CD8-positive, alpha-beta memory T cell (primary cell): ENCODE measurements at regions not wholly inside any gene's neighbourhood (a gene's known extent, or its start where the extent isn't known, plus 50 kb on each side); places are given as distances from the start of the nearest gene placed in this dataset.

ENCODE experiments used
- CTCF ChIA-PET: fragments of 350-600 bp; sonication (Branson Sonifier 250); formaldehyde crosslinking; loops from one replicate; lab custom pipeline; 2021; ENCODE audit warnings: antibody characterized with exemption; lab: Charles Lee
- POLR2A ChIA-PET: fragments of 350-600 bp; sonication (Branson Sonifier 250); formaldehyde crosslinking; loops from one replicate; lab custom pipeline; 2021; ENCODE audit warnings: antibody characterized with exemption; lab: Charles Lee
- DNase-seq, 5 donors: peaks; one replicate each; pipeline versions ENCODE4 v3.0.0 to v3.0.0-alpha.2; 2020 to 2022; ENCODE audit warnings: mixed read lengths in 1 of 5
- H3K27ac ChIP-seq: one replicate; pipeline ENCODE4 v1.7.0; 2013; ENCODE audit warnings: low read depth, mild to moderate bottlenecking, low read length, moderate library complexity
- H3K27me3 ChIP-seq: 2 replicates; pipeline ENCODE4 v1.7.0; 2013; ENCODE audit warnings: low read length, mild to moderate bottlenecking; ENCODE audit not compliant: insufficient read depth, poor library complexity, severe bottlenecking
- H3K36me3 ChIP-seq: 2 replicates; pipeline ENCODE4 v1.7.0; 2013; ENCODE audit warnings: mild to moderate bottlenecking, low read length, moderate library complexity; ENCODE audit not compliant: insufficient read depth
- H3K4me1 ChIP-seq: 2 replicates; pipeline ENCODE4 v1.7.0; 2013; ENCODE audit warnings: mild to moderate bottlenecking, low read length, moderate library complexity; ENCODE audit not compliant: insufficient read depth
- H3K4me3 ChIP-seq: 2 replicates; pipeline ENCODE4 v1.7.0; 2013; ENCODE audit warnings: mild to moderate bottlenecking, low read length
- H3K9me3 ChIP-seq: 2 replicates; pipeline ENCODE4 v1.7.0; 2013; ENCODE audit warnings: mild to moderate bottlenecking, low read length
- H3K27ac Mint-ChIP-seq, 8 donors: one replicate each; pipeline ENCODE4 v1.8.0; 2020 to 2021; ENCODE audit warnings: mixed read lengths in 8 of 8, mild to moderate bottlenecking in 6 of 8, inconsistent platforms in 3 of 8, moderate library complexity in 3 of 8
- H3K27me3 Mint-ChIP-seq, 2 donors: one replicate each; pipeline ENCODE4 v1.8.0; 2020 to 2021; ENCODE audit warnings: mixed read lengths in 2 of 2, mild to moderate bottlenecking in 1 of 2, moderate library complexity in 1 of 2
- H3K36me3 Mint-ChIP-seq, 3 donors: one replicate each; pipeline ENCODE4 v1.8.0; 2020 to 2021; ENCODE audit warnings: mixed read lengths in 3 of 3, inconsistent platforms in 1 of 3, mild to moderate bottlenecking in 1 of 3
- H3K4me1 Mint-ChIP-seq, 3 donors: one replicate each; pipeline ENCODE4 v1.8.0; 2020 to 2021; ENCODE audit warnings: mixed read lengths in 3 of 3, inconsistent platforms in 1 of 3, mild to moderate bottlenecking in 1 of 3
- H3K4me3 Mint-ChIP-seq, 7 donors: one replicate each; pipeline ENCODE4 v1.8.0; 2020 to 2021; ENCODE audit warnings: mixed read lengths in 7 of 7, mild to moderate bottlenecking in 6 of 7, moderate library complexity in 4 of 7, inconsistent platforms in 2 of 7
- H3K9me3 Mint-ChIP-seq, 5 donors: one replicate each; pipeline ENCODE4 v1.8.0; 2020 to 2022; ENCODE audit warnings: mixed read lengths in 5 of 5, mild to moderate bottlenecking in 3 of 5, moderate library complexity in 2 of 5, inconsistent platforms in 1 of 5

- Histone ChIP-seq H3K9me3 (no peaks in the 10 kb centered on the region), H3K4me1 (no peaks in the 10 kb centered on the region), H3K27ac (no peak overlapping the region), H3K27me3 (no peaks in the 10 kb centered on the region), H3K4me3 (no peak overlapping the region), H3K36me3 (no peaks in the 10 kb centered on the region)
- Mint-ChIP-seq H3K36me3 (no peaks in the 10 kb centered on the region), H3K27me3 (peaks cover 3 to 10% of the 10 kb centered on the region in 2 donors), H3K9me3 (no peaks in the 10 kb centered on the region), H3K4me1 (no peaks in the 10 kb centered on the region), H3K4me3 (no peak overlapping the region), H3K27ac (no peak overlapping the region)
- DNase-seq: no peak
- ChIA-PET POLR2A (no interaction called here), CTCF (no interaction called here)
Measured at GRCh38 chr11:112404112-112404511, 143.5 kb upstream of the PLET1 start.

- Mint-ChIP-seq H3K27ac (no peak overlapping the region), H3K4me3 (no peak overlapping the region)
Measured at GRCh38 chr11:112408517-112408916, 147.9 kb upstream of the PLET1 start.

GRCh38 chr11:112410325-112410724 is 149.7 kb upstream of the PLET1 start:
- Mint-ChIP-seq H3K4me1 (no peaks in the 10 kb centered on the region), H3K27me3 (peaks cover 3 to 29% of the 10 kb centered on the region in 2 donors), H3K4me3 (no peak overlapping the region), H3K27ac (no peak overlapping the region), H3K9me3 (peaks cover 4 to 7% (median 5%) of the 10 kb centered on the region in 5 donors), H3K36me3 (peaks cover 0 to 5% (median 0%) of the 10 kb centered on the region in 3 donors)
- POLR2A ChIA-PET: no interaction called here
- no peak overlapping the region for H3K27ac ChIP-seq
- H3K27me3 ChIP-seq: no peaks in the 10 kb centered on the region
- CTCF ChIA-PET: no interaction called here
- H3K4me1 ChIP-seq: no peaks in the 10 kb centered on the region
- no peaks in the 10 kb centered on the region for H3K9me3 ChIP-seq
- DNase-seq: no peak
- no peak overlapping the region for H3K4me3 ChIP-seq
- H3K36me3 ChIP-seq: no peaks in the 10 kb centered on the region

More at GRCh38 chr11:112408517-112408916, 147.9 kb upstream of the PLET1 start:
- no peaks in the 10 kb centered on the region for H3K4me1 Mint-ChIP-seq
- H3K27me3 Mint-ChIP-seq: peaks cover 3 to 20% of the 10 kb centered on the region in 2 donors
- no peak for DNase-seq
- ChIA-PET POLR2A (no interaction called here), CTCF (no interaction called here)
- Histone ChIP-seq H3K9me3 (no peaks in the 10 kb centered on the region), H3K27me3 (no peaks in the 10 kb centered on the region), H3K27ac (no peak overlapping the region), H3K36me3 (no peaks in the 10 kb centered on the region), H3K4me1 (no peaks in the 10 kb centered on the region), H3K4me3 (no peak overlapping the region)
- H3K36me3 Mint-ChIP-seq: peaks cover 0 to 5% (median 0%) of the 10 kb centered on the region in 3 donors
- peaks cover under 1 to 7% (median 3%) of the 10 kb centered on the region in 5 donors for H3K9me3 Mint-ChIP-seq

- peaks cover 3 to 26% of the 10 kb centered on the region in 2 donors for H3K27me3 Mint-ChIP-seq
- H3K9me3 Mint-ChIP-seq: peaks cover 4 to 7% (median 5%) of the 10 kb centered on the region in 5 donors
- H3K27me3 ChIP-seq: no peaks in the 10 kb centered on the region
- H3K36me3 Mint-ChIP-seq: peaks cover 0 to 5% (median 0%) of the 10 kb centered on the region in 3 donors
- no peaks in the 10 kb centered on the region for H3K9me3 ChIP-seq
- no peak overlapping the region for H3K4me3 ChIP-seq
- no peak overlapping the region for H3K27ac Mint-ChIP-seq
- H3K4me1 Mint-ChIP-seq: peaks cover 0 to 5% (median 2%) of the 10 kb centered on the region in 3 donors
- POLR2A ChIA-PET: no interaction called here
- DNase-seq: no peak
- H3K4me1 ChIP-seq: no peaks in the 10 kb centered on the region
- no peak overlapping the region for H3K4me3 Mint-ChIP-seq
- H3K27ac ChIP-seq: no peak overlapping the region
- CTCF ChIA-PET: no interaction called here
- no peaks in the 10 kb centered on the region for H3K36me3 ChIP-seq
Measured at GRCh38 chr11:112412383-112412782, 151.7 kb upstream of the PLET1 start.

- H3K27ac ChIP-seq: no peak overlapping the region
- peak overlapping the region in 4 of 8 donors; percentile 9 to 37 (median 14) for H3K27ac Mint-ChIP-seq
- no peaks in the 10 kb centered on the region for H3K9me3 ChIP-seq
- DNase-seq: no peak
- H3K4me3 Mint-ChIP-seq: peak overlapping the region in 1 of 7 donors; percentile 21
- peaks cover 0 to 7% (median 3%) of the 10 kb centered on the region in 5 donors for H3K9me3 Mint-ChIP-seq
- H3K4me1 Mint-ChIP-seq: peaks cover 0 to 5% (median 2%) of the 10 kb centered on the region in 3 donors
- no peaks in the 10 kb centered on the region for H3K27me3 ChIP-seq
- CTCF ChIA-PET: no interaction called here
- H3K4me1 ChIP-seq: no peaks in the 10 kb centered on the region
- peaks cover 2 to 9% of the 10 kb centered on the region in 2 donors for H3K27me3 Mint-ChIP-seq
- no peaks in the 10 kb centered on the region for H3K36me3 Mint-ChIP-seq
- POLR2A ChIA-PET: no interaction called here
- H3K4me3 ChIP-seq: no peak overlapping the region
- no peaks in the 10 kb centered on the region for H3K36me3 ChIP-seq
Measured at GRCh38 chr11:112417339-112417738, 156.7 kb upstream of the PLET1 start.

GRCh38 chr11:112418438-112418837 is 157.8 kb upstream of the PLET1 start:
- no peak overlapping the region for H3K27ac ChIP-seq
- no peaks in the 10 kb centered on the region for H3K36me3 Mint-ChIP-seq

GRCh38 chr11:112421879-112422278 is 161.2 kb upstream of the PLET1 start:
- Mint-ChIP-seq H3K9me3 (peaks cover 0 to 2% (median 0%) of the 10 kb centered on the region in 5 donors), H3K27me3 (peaks cover 4 to 5% of the 10 kb centered on the region in 2 donors), H3K4me1 (peaks cover 0 to 5% (median 2%) of the 10 kb centered on the region in 3 donors), H3K4me3 (no peak overlapping the region), H3K27ac (no peak overlapping the region), H3K36me3 (no peaks in the 10 kb centered on the region)
- POLR2A ChIA-PET: no interaction called here
- no peaks in the 10 kb centered on the region for H3K27me3 ChIP-seq
- CTCF ChIA-PET: no interaction called here
- H3K4me3 ChIP-seq: no peak overlapping the region
- H3K27ac ChIP-seq: no peak overlapping the region
- H3K9me3 ChIP-seq: no peaks in the 10 kb centered on the region
- no peak for DNase-seq
- no peaks in the 10 kb centered on the region for H3K36me3 ChIP-seq
- H3K4me1 ChIP-seq: no peaks in the 10 kb centered on the region

More at GRCh38 chr11:112418438-112418837, 157.8 kb upstream of the PLET1 start:
- no peaks in the 10 kb centered on the region for H3K36me3 ChIP-seq
- POLR2A ChIA-PET: no interaction called here
- Mint-ChIP-seq H3K9me3 (peaks cover 0 to 7% (median 3%) of the 10 kb centered on the region in 5 donors), H3K4me1 (peaks cover 0 to 5% (median 2%) of the 10 kb centered on the region in 3 donors), H3K4me3 (no peak overlapping the region), H3K27me3 (peaks cover 5 to 12% of the 10 kb centered on the region in 2 donors), H3K27ac (no peak overlapping the region)
- H3K27me3 ChIP-seq: no peaks in the 10 kb centered on the region
- CTCF ChIA-PET: no interaction called here
- no peak overlapping the region for H3K4me3 ChIP-seq
- H3K9me3 ChIP-seq: no peaks in the 10 kb centered on the region
- no peaks in the 10 kb centered on the region for H3K4me1 ChIP-seq
- DNase-seq: no peak

GRCh38 chr11:112425121-112425520 is 164.5 kb upstream of the PLET1 start:
- H3K9me3 ChIP-seq: no peaks in the 10 kb centered on the region
- peaks cover 0 to 10% (median 7%) of the 10 kb centered on the region in 5 donors for H3K9me3 Mint-ChIP-seq
- no peak overlapping the region for H3K4me3 ChIP-seq
- H3K36me3 ChIP-seq: no peaks in the 10 kb centered on the region
- no peak overlapping the region for H3K27ac ChIP-seq
- no peaks in the 10 kb centered on the region for H3K4me1 ChIP-seq
- ChIA-PET CTCF (no interaction called here), POLR2A (no interaction called here)
- H3K4me1 Mint-ChIP-seq: no peaks in the 10 kb centered on the region
- H3K4me3 Mint-ChIP-seq: no peak overlapping the region
- H3K27ac Mint-ChIP-seq: no peak overlapping the region
- DNase-seq: no peak
- no peaks in the 10 kb centered on the region for H3K36me3 Mint-ChIP-seq
- no peaks in the 10 kb centered on the region for H3K27me3 ChIP-seq
- peaks cover 4 to 7% of the 10 kb centered on the region in 2 donors for H3K27me3 Mint-ChIP-seq
